GM12873 (cell line): ENCODE measurements at regions not wholly inside any gene's neighbourhood (a gene's known extent, or its start where the extent isn't known, plus 50 kb on each side); places are given as distances from the start of the nearest gene placed in this dataset.

Source experiments
- CTCF ChIP-seq: IDR thresholded peaks from 2 replicates; pipeline ENCODE4 v1.5.1; 2012; ENCODE audit warnings: low read depth, mild to moderate bottlenecking, moderate library complexity, low read length, control low read depth; ENCODE audit not compliant: insufficient read depth; ENCODE audit errors: missing control alignments

- peak; percentile 19 for TF ChIP-seq CTCF
Observed at GRCh38 chr2:122338000-122338399, 582.5 kb downstream of the TSN start.

- TF ChIP-seq CTCF, result no peak
Observed at GRCh38 chr2:122340246-122340645, 584.8 kb downstream of the TSN start.

- TF ChIP-seq CTCF, result no peak
Observed at GRCh38 chr2:122341007-122341406, 585.6 kb downstream of the TSN start.

- no peak for TF ChIP-seq CTCF
Observed at GRCh38 chr2:122357998-122358397, 602.5 kb downstream of the TSN start.

GRCh38 chr2:122358729-122359128 is 603.3 kb downstream of the TSN start:
- TF ChIP-seq CTCF, result no peak

GRCh38 chr2:122363885-122364284 is 608.4 kb downstream of the TSN start:
- TF ChIP-seq CTCF, result no peak

GRCh38 chr2:122366427-122366826 is 611.0 kb downstream of the TSN start:
- TF ChIP-seq CTCF, result no peak
